Chondrocyte (in vitro differentiated cells): ENCODE measurements at regions not wholly inside any gene's neighbourhood (a gene's known extent, or its start where the extent isn't known, plus 50 kb on each side); places are given as distances from the start of the nearest gene placed in this dataset.

Source experiments
- DNase-seq: peaks from one replicate; pipeline ENCODE4 v3.0.0; 2021; ENCODE audit warnings: mixed read lengths, low spot score
- H3K27ac Mint-ChIP-seq: one replicate; pipeline ENCODE4 v1.8.0; 2021; ENCODE audit warnings: mild to moderate bottlenecking, moderate library complexity, mixed read lengths; ENCODE audit not compliant: unreplicated experiment
- H3K27me3 Mint-ChIP-seq: 2 replicates; pipeline ENCODE4 v1.8.0; 2021; ENCODE audit warnings: low read depth, mixed read lengths
- H3K36me3 Mint-ChIP-seq: 2 replicates; pipeline ENCODE4 v1.8.0; 2021; ENCODE audit warnings: low read depth, mixed read lengths
- H3K4me1 Mint-ChIP-seq: 2 replicates; pipeline ENCODE4 v1.8.0; 2021; ENCODE audit warnings: low read depth, mild to moderate bottlenecking, mixed read lengths
- H3K4me3 Mint-ChIP-seq: one replicate; pipeline ENCODE4 v1.8.0; 2021; ENCODE audit warnings: mild to moderate bottlenecking, moderate library complexity, mixed read lengths; ENCODE audit not compliant: unreplicated experiment
- H3K9me3 Mint-ChIP-seq: 2 replicates; pipeline ENCODE4 v1.8.0; 2021; ENCODE audit warnings: low read depth, mixed read lengths
- TF ChIP-seq, protein P1 (sequence below): fragments of 200-600 bp; sonication (generic); IDR thresholded peaks from 2 replicates; pipeline ENCODE4 v1.5.0; 2021; ENCODE audit warnings: antibody characterized with exemption, mild to moderate bottlenecking, moderate library complexity

DNA sequence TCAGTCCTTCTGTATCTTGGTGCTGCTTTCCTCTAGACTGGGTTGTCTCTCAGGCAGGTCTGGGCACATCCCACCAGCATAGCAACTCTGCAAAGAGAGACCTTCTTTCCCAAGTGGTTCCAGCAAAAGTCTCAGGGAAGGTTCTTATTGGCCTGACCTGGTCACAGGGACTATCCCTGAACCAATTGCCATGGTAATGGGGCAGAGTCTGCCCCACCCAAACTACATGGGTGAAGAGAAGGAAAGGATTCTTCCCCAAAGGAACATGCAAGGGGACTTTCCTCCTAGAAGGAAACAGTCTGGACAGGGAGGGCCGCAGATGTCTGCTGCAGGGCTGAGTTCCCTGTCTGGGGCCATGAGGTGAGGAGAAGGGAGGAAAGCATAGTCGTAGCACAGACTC, 122.2 kb upstream of the NCOR2 start:
- no peak overlapping the region for H3K4me3 Mint-ChIP-seq
- no peak for DNase-seq
- no peaks in the 10 kb centered on the region for H3K27me3 Mint-ChIP-seq
- no peak overlapping the region for H3K27ac Mint-ChIP-seq
- H3K9me3 Mint-ChIP-seq = peaks cover 3% of the 10 kb centered on the region
- H3K4me1 Mint-ChIP-seq = peaks cover 39% of the 10 kb centered on the region
- TF ChIP-seq, protein P1, sequence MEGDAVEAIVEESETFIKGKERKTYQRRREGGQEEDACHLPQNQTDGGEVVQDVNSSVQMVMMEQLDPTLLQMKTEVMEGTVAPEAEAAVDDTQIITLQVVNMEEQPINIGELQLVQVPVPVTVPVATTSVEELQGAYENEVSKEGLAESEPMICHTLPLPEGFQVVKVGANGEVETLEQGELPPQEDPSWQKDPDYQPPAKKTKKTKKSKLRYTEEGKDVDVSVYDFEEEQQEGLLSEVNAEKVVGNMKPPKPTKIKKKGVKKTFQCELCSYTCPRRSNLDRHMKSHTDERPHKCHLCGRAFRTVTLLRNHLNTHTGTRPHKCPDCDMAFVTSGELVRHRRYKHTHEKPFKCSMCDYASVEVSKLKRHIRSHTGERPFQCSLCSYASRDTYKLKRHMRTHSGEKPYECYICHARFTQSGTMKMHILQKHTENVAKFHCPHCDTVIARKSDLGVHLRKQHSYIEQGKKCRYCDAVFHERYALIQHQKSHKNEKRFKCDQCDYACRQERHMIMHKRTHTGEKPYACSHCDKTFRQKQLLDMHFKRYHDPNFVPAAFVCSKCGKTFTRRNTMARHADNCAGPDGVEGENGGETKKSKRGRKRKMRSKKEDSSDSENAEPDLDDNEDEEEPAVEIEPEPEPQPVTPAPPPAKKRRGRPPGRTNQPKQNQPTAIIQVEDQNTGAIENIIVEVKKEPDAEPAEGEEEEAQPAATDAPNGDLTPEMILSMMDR = no peak
- H3K36me3 Mint-ChIP-seq = no peaks in the 10 kb centered on the region

DNA sequence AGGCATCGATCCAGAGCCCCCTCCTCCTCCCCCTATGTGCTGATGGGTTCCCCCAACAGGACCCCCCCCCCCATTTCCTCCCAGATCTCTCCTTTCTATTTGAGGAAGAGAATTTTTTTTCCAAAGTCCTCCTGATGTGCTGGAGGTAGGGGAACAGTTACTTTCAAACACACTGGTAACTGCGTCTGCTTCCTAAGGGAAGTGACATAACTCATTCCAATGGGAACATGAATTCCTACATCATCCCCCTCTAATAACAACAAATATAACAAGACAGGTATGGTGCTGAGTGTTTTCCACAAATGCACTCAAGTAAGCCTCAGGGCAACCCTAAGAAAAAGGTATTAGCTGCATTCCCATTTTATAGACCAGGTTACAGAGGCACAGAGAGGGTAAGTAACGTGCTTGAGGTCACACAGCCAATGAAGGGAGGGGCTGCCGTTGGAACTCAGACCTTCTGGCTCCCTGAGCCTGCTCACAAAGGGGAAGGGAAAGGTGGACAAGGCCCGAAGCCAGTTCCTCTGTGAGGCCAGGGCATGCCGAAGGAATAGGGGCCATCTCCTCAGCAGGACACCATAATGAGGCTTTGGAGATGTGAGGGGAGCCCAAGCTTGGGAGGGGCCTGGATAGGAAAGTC, 121.1 kb upstream of the NCOR2 start:
- TF ChIP-seq, protein P1 = no peak
- H3K27me3 Mint-ChIP-seq = no peaks in the 10 kb centered on the region
- DNase-seq = no peak
- H3K4me1 Mint-ChIP-seq = peaks cover 50% of the 10 kb centered on the region
- H3K36me3 Mint-ChIP-seq = no peaks in the 10 kb centered on the region
- H3K9me3 Mint-ChIP-seq = peaks cover 3% of the 10 kb centered on the region
- H3K4me3 Mint-ChIP-seq = no peak overlapping the region
- peak overlapping the region; percentile 69 for H3K27ac Mint-ChIP-seq

DNA sequence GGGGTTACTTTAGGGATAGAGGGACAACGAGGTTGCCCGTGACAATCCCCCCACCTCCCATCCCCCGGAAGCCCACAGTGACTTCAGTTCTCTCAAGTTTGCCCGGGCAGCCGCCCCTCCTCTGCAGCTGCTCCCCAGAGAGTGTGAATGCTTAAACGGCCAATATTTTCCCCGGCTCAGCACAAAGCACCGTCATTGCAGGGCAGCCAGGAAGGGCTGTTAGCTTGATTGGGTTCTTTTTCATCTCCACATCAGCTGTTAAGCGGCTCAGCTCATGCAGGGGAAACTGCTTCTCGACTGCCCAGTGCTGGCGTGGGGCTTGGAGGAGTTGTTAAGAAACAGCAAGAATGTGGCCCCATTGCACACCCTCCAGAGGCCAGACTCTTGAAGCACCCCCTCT, 120.5 kb upstream of the NCOR2 start:
- TF ChIP-seq, protein P1 = no peak
- DNase-seq = no peak
- no peaks in the 10 kb centered on the region for H3K27me3 Mint-ChIP-seq
- peaks cover 56% of the 10 kb centered on the region for H3K4me1 Mint-ChIP-seq
- H3K36me3 Mint-ChIP-seq = no peaks in the 10 kb centered on the region
- no peak overlapping the region for H3K4me3 Mint-ChIP-seq
- H3K27ac Mint-ChIP-seq = peak overlapping the region; percentile 69
- peaks cover 3% of the 10 kb centered on the region for H3K9me3 Mint-ChIP-seq

DNA sequence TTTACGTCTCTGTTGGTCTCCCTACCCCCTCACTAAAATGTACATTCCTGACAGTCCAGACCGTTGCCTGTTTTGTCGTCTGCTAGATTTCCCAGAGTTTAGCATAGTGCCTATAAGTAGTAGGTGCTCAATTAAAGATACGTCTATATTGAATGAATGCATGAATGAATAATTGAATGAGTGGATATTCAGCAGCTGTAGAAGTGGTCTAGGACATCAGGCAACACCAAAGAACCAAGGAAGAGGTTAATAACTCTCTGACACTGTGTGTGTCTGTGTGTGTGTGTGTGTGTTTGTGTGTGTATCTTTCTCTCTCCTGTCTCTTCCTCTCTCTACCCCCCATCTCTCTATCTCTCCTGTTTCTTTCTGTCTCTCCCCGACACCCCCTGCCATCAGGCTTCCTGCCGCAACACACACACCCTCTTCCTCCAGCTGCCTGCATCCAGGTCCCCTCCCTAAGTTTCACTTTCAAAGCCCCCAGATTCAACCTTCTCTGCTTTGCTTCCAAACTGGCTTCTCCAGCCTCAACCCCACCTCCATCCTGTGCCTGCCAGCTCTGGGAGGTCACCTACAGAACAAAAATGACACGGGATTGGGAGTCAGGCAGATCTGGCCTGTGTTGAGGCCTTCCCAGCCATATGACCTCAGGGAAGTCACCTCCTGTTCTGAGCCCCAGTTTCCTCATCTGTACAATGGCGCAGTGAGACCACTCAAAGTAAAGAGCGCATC, 119.9 kb upstream of the NCOR2 start:
- TF ChIP-seq, protein P1 = no peak
- Mint-ChIP-seq H3K27ac (peak overlapping the region; percentile 69), H3K9me3 (peaks cover 1% of the 10 kb centered on the region), H3K4me3 (no peak overlapping the region), H3K36me3 (no peaks in the 10 kb centered on the region), H3K27me3 (no peaks in the 10 kb centered on the region), H3K4me1 (peaks cover 62% of the 10 kb centered on the region)
- no peak for DNase-seq

DNA sequence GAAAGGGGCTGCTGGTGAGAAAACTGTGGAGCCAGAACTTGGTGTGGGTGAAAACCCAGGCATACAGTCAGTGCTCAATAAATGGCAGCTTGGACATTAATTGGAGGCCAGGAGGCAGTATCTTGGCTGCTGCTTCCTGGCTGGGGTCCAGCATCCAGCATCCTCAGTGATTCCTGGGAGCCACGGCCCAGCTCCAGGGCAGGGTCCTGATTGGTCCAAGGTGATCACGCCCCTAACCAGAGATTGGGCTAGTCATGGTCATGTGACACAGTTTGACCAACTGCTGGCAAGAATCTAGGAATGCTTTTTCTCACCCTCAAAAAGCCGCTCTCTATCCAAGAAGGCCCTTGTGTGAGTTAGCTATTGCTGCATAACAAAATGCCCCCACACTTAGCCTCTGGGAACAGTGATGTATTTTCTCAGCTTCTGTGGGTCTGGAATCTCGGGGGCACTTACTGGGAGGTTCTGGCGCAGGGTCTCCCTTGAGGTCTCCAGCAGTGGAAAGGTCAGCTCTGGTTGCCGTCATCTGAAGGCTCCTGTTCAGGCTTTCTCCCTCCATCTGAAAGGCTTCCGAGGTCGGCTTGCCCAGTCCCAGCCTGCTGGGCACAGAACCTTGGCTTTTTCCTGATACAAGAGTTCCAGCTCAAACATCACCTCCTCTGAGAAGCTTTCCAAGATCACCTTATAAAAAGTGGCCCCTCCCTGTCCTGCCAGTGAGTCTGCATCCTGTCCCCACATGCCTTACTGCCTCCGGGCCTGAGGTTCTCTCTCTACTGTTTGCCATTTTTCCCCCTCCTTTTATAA, 119.2 kb upstream of the NCOR2 start:
- Mint-ChIP-seq H3K27ac (peak overlapping the region; percentile 95), H3K36me3 (no peaks in the 10 kb centered on the region), H3K4me3 (no peak overlapping the region), H3K27me3 (no peaks in the 10 kb centered on the region), H3K4me1 (peaks cover 69% of the 10 kb centered on the region), H3K9me3 (no peaks in the 10 kb centered on the region)
- TF ChIP-seq, protein P1 = no peak
- no peak for DNase-seq
